ENCODE measurements at regions not wholly inside any gene's neighbourhood (a gene's known extent, or its start where the extent isn't known, plus 50 kb on each side); places are given as distances from the start of the nearest gene placed in this dataset.

- TF ChIP-seq, protein P1, sequence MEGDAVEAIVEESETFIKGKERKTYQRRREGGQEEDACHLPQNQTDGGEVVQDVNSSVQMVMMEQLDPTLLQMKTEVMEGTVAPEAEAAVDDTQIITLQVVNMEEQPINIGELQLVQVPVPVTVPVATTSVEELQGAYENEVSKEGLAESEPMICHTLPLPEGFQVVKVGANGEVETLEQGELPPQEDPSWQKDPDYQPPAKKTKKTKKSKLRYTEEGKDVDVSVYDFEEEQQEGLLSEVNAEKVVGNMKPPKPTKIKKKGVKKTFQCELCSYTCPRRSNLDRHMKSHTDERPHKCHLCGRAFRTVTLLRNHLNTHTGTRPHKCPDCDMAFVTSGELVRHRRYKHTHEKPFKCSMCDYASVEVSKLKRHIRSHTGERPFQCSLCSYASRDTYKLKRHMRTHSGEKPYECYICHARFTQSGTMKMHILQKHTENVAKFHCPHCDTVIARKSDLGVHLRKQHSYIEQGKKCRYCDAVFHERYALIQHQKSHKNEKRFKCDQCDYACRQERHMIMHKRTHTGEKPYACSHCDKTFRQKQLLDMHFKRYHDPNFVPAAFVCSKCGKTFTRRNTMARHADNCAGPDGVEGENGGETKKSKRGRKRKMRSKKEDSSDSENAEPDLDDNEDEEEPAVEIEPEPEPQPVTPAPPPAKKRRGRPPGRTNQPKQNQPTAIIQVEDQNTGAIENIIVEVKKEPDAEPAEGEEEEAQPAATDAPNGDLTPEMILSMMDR (conservative IDR thresholded peaks at IDR 0.05; ENCODE audit: low read depth in 2 of 2) = no peak
- TF ChIP-seq, protein P2, sequence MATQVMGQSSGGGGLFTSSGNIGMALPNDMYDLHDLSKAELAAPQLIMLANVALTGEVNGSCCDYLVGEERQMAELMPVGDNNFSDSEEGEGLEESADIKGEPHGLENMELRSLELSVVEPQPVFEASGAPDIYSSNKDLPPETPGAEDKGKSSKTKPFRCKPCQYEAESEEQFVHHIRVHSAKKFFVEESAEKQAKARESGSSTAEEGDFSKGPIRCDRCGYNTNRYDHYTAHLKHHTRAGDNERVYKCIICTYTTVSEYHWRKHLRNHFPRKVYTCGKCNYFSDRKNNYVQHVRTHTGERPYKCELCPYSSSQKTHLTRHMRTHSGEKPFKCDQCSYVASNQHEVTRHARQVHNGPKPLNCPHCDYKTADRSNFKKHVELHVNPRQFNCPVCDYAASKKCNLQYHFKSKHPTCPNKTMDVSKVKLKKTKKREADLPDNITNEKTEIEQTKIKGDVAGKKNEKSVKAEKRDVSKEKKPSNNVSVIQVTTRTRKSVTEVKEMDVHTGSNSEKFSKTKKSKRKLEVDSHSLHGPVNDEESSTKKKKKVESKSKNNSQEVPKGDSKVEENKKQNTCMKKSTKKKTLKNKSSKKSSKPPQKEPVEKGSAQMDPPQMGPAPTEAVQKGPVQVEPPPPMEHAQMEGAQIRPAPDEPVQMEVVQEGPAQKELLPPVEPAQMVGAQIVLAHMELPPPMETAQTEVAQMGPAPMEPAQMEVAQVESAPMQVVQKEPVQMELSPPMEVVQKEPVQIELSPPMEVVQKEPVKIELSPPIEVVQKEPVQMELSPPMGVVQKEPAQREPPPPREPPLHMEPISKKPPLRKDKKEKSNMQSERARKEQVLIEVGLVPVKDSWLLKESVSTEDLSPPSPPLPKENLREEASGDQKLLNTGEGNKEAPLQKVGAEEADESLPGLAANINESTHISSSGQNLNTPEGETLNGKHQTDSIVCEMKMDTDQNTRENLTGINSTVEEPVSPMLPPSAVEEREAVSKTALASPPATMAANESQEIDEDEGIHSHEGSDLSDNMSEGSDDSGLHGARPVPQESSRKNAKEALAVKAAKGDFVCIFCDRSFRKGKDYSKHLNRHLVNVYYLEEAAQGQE (IDR thresholded peaks at IDR 0.05; ENCODE audit: unreplicated experiment) = no peak
- TF ChIP-seq ZNF114 (CRISPR knock-in tag; IDR thresholded peaks at IDR 0.05) (no peak), NANOG (IDR thresholded peaks at IDR 0.05; ENCODE audit: borderline replicate concordance) (no peak)
- H3K9me3 Mint-ChIP-seq = no peaks in the 10 kb centered on the region
Observed at GRCh38 chr7:19619122-19619521, 89.7 kb downstream of the POLR1F start.

DNA sequence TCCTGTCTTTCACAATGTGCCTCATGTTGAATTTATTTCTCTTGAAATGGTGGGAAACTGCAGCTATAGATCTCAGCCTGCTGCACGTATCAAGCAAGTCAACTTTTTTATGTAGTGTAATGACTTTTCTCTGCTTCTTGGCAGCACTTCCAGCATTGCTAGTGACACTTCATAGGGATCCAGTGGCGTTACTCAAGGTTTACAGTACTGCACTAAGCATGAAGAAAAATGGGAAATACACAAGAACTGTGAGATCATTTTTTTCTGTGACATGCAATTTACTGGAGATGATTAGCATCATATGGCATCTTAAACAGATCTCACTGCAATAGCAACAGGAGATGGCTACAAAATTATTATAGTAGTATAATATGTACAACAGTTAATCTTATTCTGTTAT, 90.9 kb downstream of the POLR1F start:
- no peaks in the 10 kb centered on the region for H3K79me2 ChIP-seq (replicated peaks; ENCODE audit: insufficient read depth)
- H3K36me3 ChIP-seq (ENCODE audit: insufficient read depth) = no peaks in the 10 kb centered on the region
- Mint-ChIP-seq H3K27me3 (ENCODE audit: insufficient read depth, low read depth, poor library complexity) (peaks cover 2% of the 10 kb centered on the region), H3K9me3 (no peaks in the 10 kb centered on the region), H3K4me3 (no peak overlapping the region), H3K27ac (no peak overlapping the region), H3K36me3 (ENCODE audit: low read depth) (no peaks in the 10 kb centered on the region), H3K4me1 (no peaks in the 10 kb centered on the region)
- H3K4me2 ChIP-seq = no peak overlapping the region
- H3K4me3 ChIP-seq = no peak overlapping the region
- DNase-seq (ENCODE audit: low spot score) (no peak), ATAC-seq (no peak)
- H2AFZ ChIP-seq = no peak overlapping the region
- H3K27ac ChIP-seq (ENCODE audit: low read depth) = no peak overlapping the region
- H3K4me1 ChIP-seq (ENCODE audit: insufficient read depth) = no peaks in the 10 kb centered on the region
- no peaks in the 10 kb centered on the region for H3K9me2 ChIP-seq (ENCODE audit: insufficient read depth)
- H3K27me3 ChIP-seq (ENCODE audit: insufficient read depth) = no peaks in the 10 kb centered on the region
- no peaks in the 10 kb centered on the region for H3F3A ChIP-seq (replicated peaks; ENCODE audit: low read depth)
- H4K20me1 ChIP-seq (replicated peaks; ENCODE audit: insufficient read depth) = no peaks in the 10 kb centered on the region
- TF ChIP-seq ZNF114 (CRISPR knock-in tag; IDR thresholded peaks at IDR 0.05) (no peak), ZNF462 (CRISPR knock-in tag; IDR thresholded peaks at IDR 0.05) (no peak), ZNF331 (CRISPR knock-in tag; IDR thresholded peaks at IDR 0.05; ENCODE audit: low read depth) (no peak)
- TF ChIP-seq, protein P2 (IDR thresholded peaks at IDR 0.05; ENCODE audit: unreplicated experiment) = no peak

More at GRCh38 chr7:19619122-19619521, 89.7 kb downstream of the POLR1F start:
- Mint-ChIP-seq H3K36me3 (ENCODE audit: low read depth) (no peaks in the 10 kb centered on the region), H3K4me1 (no peaks in the 10 kb centered on the region), H3K27ac (no peak overlapping the region), H3K4me3 (no peak overlapping the region), H3K27me3 (ENCODE audit: insufficient read depth, low read depth, poor library complexity) (peaks cover 2% of the 10 kb centered on the region)
- H3K27me3 ChIP-seq (ENCODE audit: insufficient read depth) = no peaks in the 10 kb centered on the region
- ATAC-seq (no peak), DNase-seq (ENCODE audit: low spot score) (no peak)
- H3K9me2 ChIP-seq (ENCODE audit: insufficient read depth) = no peaks in the 10 kb centered on the region
- H3K27ac ChIP-seq (ENCODE audit: low read depth) = no peak overlapping the region
- H3K4me1 ChIP-seq (ENCODE audit: insufficient read depth) = no peaks in the 10 kb centered on the region
- H3K36me3 ChIP-seq (ENCODE audit: insufficient read depth) = no peaks in the 10 kb centered on the region
- H4K20me1 ChIP-seq (replicated peaks; ENCODE audit: insufficient read depth) = no peaks in the 10 kb centered on the region
- no peak overlapping the region for H3K4me2 ChIP-seq
- H3F3A ChIP-seq (replicated peaks; ENCODE audit: low read depth) = no peaks in the 10 kb centered on the region
- H3K4me3 ChIP-seq = no peak overlapping the region
- H3K79me2 ChIP-seq (replicated peaks; ENCODE audit: insufficient read depth) = no peaks in the 10 kb centered on the region
- H2AFZ ChIP-seq = no peak overlapping the region
